A673 (cell line): ENCODE measurements at regions not wholly inside any gene's neighbourhood (a gene's known extent, or its start where the extent isn't known, plus 50 kb on each side); places are given as distances from the start of the nearest gene placed in this dataset.

ENCODE experiments used
- EZH2 ChIP-seq: fragments of 200-600 bp; sonication (generic); IDR thresholded peaks from 2 replicates; pipeline ENCODE4 v1.6.1; 2017; ENCODE audit warnings: borderline replicate concordance, low read depth, mild to moderate bottlenecking, mixed read lengths, antibody characterized with exemption, low read length; ENCODE audit not compliant: poor library complexity, severe bottlenecking
- TF ChIP-seq, protein P1 (sequence below): fragments of 300-800, 200-600 bp; sonication (generic); conservative IDR thresholded peaks from 2 replicates; pipeline ENCODE4 v1.5.1; 2017; ENCODE audit warnings: low read depth, mild to moderate bottlenecking, antibody characterized with exemption, low read length, moderate library complexity, mixed read lengths

DNA sequence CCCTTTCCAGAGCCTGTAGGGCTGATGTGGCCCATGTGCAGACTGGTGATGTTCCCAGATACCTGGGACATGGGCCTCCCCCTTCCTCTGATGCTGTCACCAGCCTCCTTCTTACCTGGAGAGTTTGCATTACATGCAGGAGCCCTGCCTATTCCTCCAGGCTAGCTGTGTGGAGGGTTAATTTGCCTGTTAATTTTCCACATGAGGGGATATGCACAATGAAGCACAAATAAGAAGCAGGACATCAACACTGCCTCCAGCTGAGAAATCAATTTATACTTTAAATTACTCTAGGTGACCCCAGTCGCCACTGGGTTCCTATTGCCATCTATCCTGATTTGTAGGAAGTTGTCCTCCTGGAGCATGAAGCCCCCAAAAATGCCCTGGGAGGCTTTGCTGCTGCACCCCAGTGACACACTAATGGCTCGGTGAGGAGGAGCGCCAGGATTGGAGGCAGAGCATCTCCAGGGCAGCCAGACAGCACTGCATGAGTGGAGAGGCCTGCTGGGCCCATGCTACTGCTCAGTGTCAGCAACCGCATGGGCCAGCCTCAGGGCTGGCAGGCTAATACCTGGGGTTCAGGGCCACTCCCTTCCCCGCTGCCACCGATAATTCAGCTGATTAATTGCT is 101.6 kb upstream of the USP47 start:
- no peak for TF ChIP-seq EZH2
- TF ChIP-seq, protein P1, sequence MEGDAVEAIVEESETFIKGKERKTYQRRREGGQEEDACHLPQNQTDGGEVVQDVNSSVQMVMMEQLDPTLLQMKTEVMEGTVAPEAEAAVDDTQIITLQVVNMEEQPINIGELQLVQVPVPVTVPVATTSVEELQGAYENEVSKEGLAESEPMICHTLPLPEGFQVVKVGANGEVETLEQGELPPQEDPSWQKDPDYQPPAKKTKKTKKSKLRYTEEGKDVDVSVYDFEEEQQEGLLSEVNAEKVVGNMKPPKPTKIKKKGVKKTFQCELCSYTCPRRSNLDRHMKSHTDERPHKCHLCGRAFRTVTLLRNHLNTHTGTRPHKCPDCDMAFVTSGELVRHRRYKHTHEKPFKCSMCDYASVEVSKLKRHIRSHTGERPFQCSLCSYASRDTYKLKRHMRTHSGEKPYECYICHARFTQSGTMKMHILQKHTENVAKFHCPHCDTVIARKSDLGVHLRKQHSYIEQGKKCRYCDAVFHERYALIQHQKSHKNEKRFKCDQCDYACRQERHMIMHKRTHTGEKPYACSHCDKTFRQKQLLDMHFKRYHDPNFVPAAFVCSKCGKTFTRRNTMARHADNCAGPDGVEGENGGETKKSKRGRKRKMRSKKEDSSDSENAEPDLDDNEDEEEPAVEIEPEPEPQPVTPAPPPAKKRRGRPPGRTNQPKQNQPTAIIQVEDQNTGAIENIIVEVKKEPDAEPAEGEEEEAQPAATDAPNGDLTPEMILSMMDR = no peak
